A549 (cell line): ENCODE measurements at regions not wholly inside any gene's neighbourhood (a gene's known extent, or its start where the extent isn't known, plus 50 kb on each side); places are given as distances from the start of the nearest gene placed in this dataset.

Experiments
- ATAC-seq, 2 experiments: fragments of 200-7000 bp in 1 of 2; fragments of >200 bp in 1 of 2; cut with Nextera tagmentation in 1 of 2; cut with Tn5 transposase in 1 of 2; 3 replicates each; pipeline versions ENCODE4 v1.8.0 to v1.9.1; 2018 to 2020; ENCODE audit warnings: mild to moderate bottlenecking in 1 of 2, moderate library complexity in 1 of 2
- CTCF ChIA-PET: fragments of 300-600 bp; sonication (Branson Sonifier 250); formaldehyde crosslinking; extraction: SDS; loops from one replicate; lab custom pipeline; 2021; ENCODE audit warnings: antibody characterized with exemption, inconsistent platforms; lab: Yijun Ruan, JAX
- POLR2A ChIA-PET: fragments of 350-600 bp; formaldehyde crosslinking; extraction: SDS; loops from one replicate; lab custom pipeline; 2021; ENCODE audit warnings: antibody characterized with exemption, inconsistent platforms; lab: Yijun Ruan, JAX
- DNase-seq, 2 experiments: peaks; one replicate each; pipeline versions ENCODE4 v3.0.0 to v3.0.0-alpha.2; 2011 to 2016; ENCODE audit warnings: low read depth in 1 of 2, low spot score in 1 of 2
- FAIRE-seq: peaks from 2 replicates; lab custom pipeline; 2011; peaks lifted over from hg19 to GRCh38; lab: Jason Lieb, UNC
- H3K27ac ChIP-seq, 2 experiments: fragments of >200 bp; sonication (Bioruptor Twin); formaldehyde crosslinking; 3 replicates each; pipeline ENCODE4 v1.5.1; 2016 to 2017
- H3K4me1 ChIP-seq: fragments of >200 bp; sonication (Bioruptor Twin); formaldehyde crosslinking; 3 replicates; pipeline ENCODE4 v1.6.1; 2016
- H3K4me2 ChIP-seq: fragments of >200 bp; sonication (Bioruptor Twin); formaldehyde crosslinking; 3 replicates; pipeline ENCODE4 v1.6.1; 2016
- H3K4me3 ChIP-seq: fragments of >200 bp; sonication (Bioruptor Twin); formaldehyde crosslinking; 3 replicates; pipeline ENCODE4 v1.5.1; 2016
- H3K9me3 ChIP-seq: fragments of >200 bp; sonication (Bioruptor Twin); formaldehyde crosslinking; 3 replicates; pipeline ENCODE4 v1.6.1; 2016
- CBX2 ChIP-seq: fragments of 200-600 bp; sonication (generic); IDR thresholded peaks from 2 replicates; pipeline ENCODE4 v1.6.1; 2016; ENCODE audit warnings: low read depth, mild to moderate bottlenecking, borderline replicate concordance
- EHMT2 ChIP-seq: fragments of 200-600 bp; sonication (generic); IDR thresholded peaks from 2 replicates; pipeline ENCODE4 v1.6.1; 2016; ENCODE audit warnings: antibody characterized with exemption, low read depth, mild to moderate bottlenecking, moderate library complexity
- MAFK ChIP-seq: fragments of 450-650 bp; IDR thresholded peaks from 2 replicates; pipeline ENCODE4 v1.6.1; 2014; ENCODE audit not compliant: partially characterized antibody
- MAZ ChIP-seq: fragments of 150-350 bp; IDR thresholded peaks from 2 replicates; pipeline ENCODE4 v1.6.1; 2014; ENCODE audit warnings: antibody characterized with exemption, low read depth, low read length, borderline replicate concordance
- MYC ChIP-seq: IDR thresholded peaks from 2 replicates; pipeline ENCODE4 v1.6.1; 2012; ENCODE audit warnings: mild to moderate bottlenecking, inconsistent platforms, low read length, improper control_type of control experiment, borderline replicate concordance
- NPAS2 ChIP-seq: fragments of 250-450 bp; sonication (Bioruptor Pico); IDR thresholded peaks from 2 replicates; pipeline ENCODE4 v1.8.0; 2022; ENCODE audit warnings: mild to moderate bottlenecking, moderate library complexity, borderline replicate concordance
- NR3C1 ChIP-seq: fragments of >200 bp; sonication (Bioruptor Twin); formaldehyde crosslinking; IDR thresholded peaks from 3 replicates; pipeline ENCODE4 v1.6.1; 2017
- POLR2A ChIP-seq: IDR thresholded peaks from 2 replicates; pipeline ENCODE4 v1.6.1; 2012; ENCODE audit warnings: mild to moderate bottlenecking, low read length
- POLR2AphosphoS2 ChIP-seq: conservative IDR thresholded peaks from 2 replicates; pipeline ENCODE4 v1.6.1; 2012; ENCODE audit warnings: low read length, improper control_type of control experiment, inconsistent platforms
- REST ChIP-seq: fragments of 200-600 bp; sonication (generic); IDR thresholded peaks from 2 replicates; pipeline ENCODE4 v1.6.1; 2016; ENCODE audit warnings: antibody characterized with exemption, mild to moderate bottlenecking, moderate library complexity
- RFX5 ChIP-seq: fragments of 450-650 bp; IDR thresholded peaks from 2 replicates; pipeline ENCODE4 v1.7.1; 2014; ENCODE audit warnings: antibody characterized with exemption, mild to moderate bottlenecking, moderate library complexity
- ZFP36 ChIP-seq: fragments of 450-650 bp; IDR thresholded peaks from 2 replicates; pipeline ENCODE4 v1.6.1; 2014; ENCODE audit warnings: borderline replicate concordance; ENCODE audit not compliant: partially characterized antibody
- ZSCAN20 ChIP-seq: fragments of 250-450 bp; sonication (Bioruptor Pico); IDR thresholded peaks from 2 replicates; pipeline ENCODE4 v1.8.0; 2022; ENCODE audit warnings: mild to moderate bottlenecking, moderate library complexity
- WGBS: methylation state at CpG from one replicate; pipeline ENCODE4 v1.1.6; 2017; ENCODE audit errors: missing lambda C conversion rate; 5-methylcytosine and 5-hydroxymethylcytosine counted together
- TF ChIP-seq, protein P1 (sequence below): fragments of 450-650 bp; IDR thresholded peaks from 2 replicates; pipeline ENCODE4 v1.6.1; 2014; ENCODE audit warnings: antibody characterized with exemption
- TF ChIP-seq, protein P2 (sequence below): fragments of >200 bp; sonication (Bioruptor Twin); formaldehyde crosslinking; IDR thresholded peaks from 3 replicates; pipeline ENCODE4 v1.6.1; 2016
- TF ChIP-seq, protein P3 (sequence below): IDR thresholded peaks from 2 replicates; pipeline ENCODE4 v1.6.1; 2012

DNA sequence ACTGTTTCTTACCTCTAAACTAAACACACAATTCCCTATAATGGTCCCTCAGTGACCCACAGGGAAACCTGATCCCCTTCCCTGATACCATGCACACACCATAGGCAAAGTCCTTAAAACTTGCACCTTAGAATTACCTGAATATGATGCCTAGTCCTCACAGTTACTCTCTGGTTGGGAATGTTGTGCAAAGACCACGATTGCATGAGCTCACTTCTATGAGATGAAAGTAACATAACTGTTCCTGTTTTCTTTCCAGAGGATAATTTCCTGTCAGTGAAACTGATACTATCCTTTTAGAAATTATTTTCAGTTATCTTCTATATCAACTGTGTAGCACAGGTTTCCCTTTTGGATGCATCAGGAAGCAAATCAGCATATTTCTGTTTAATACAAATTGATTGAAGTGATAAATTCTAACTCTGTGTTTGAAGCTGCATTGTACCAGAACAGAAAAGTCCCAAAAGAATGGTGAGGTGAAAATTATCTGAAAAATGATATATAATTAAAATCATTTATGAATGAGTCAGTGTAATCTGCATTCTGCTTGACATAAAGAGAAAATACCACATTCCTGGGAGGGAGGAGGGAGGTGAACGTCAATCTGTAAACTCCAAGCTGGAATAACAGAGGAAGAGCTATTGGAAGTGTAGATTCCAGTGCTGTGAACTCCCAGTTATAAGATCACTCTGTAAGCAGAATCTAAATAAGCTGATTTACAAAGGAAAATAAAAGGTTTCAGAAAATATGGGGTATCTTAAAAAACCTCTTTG, 51.2 kb upstream of the TNFAIP8 start:
- DNase-seq, result no peak

More for the DNA sequence above, 51.2 kb upstream of the TNFAIP8 start:
- H3K4me1 ChIP-seq, result peaks cover 86% of the 10 kb centered on the region
- WGBS, result 11% methylated on average over 2 of the region's 2 CpGs
- ChIA-PET POLR2A (interaction anchor here (1.0 to 3.4 kb wide), 3 partner anchors 31 to 234 kb away, joined by 3 to 14 read pairs (median 9); partner anchors contain the start of gene DMXL1), CTCF (interaction anchor here (0.5 to 4.4 kb wide), 8 partner anchors 9 to 317 kb away, joined by 3 to 22 read pairs (median 4); partner anchors contain the start of gene DTWD2)
- H3K27ac ChIP-seq, result peak overlapping the region; percentile 82 to 89
- no peaks in the 10 kb centered on the region for H3K9me3 ChIP-seq
- no peak overlapping the region for H3K4me3 ChIP-seq
- no peak for FAIRE-seq
- ATAC-seq, result no peak
- no peak for TF ChIP-seq POLR2AphosphoS2
- no peak for TF ChIP-seq REST
- no peak for TF ChIP-seq ZFP36
- no peak for TF ChIP-seq EHMT2
- no peak for TF ChIP-seq NR3C1
- TF ChIP-seq CBX2, result no peak
- TF ChIP-seq MAFK, result no peak
- TF ChIP-seq POLR2A, result no peak
- TF ChIP-seq NPAS2 (CRISPR knock-in tag), result no peak
- no peak for TF ChIP-seq MAZ
- TF ChIP-seq ZSCAN20, result no peak
- TF ChIP-seq, protein P1, sequence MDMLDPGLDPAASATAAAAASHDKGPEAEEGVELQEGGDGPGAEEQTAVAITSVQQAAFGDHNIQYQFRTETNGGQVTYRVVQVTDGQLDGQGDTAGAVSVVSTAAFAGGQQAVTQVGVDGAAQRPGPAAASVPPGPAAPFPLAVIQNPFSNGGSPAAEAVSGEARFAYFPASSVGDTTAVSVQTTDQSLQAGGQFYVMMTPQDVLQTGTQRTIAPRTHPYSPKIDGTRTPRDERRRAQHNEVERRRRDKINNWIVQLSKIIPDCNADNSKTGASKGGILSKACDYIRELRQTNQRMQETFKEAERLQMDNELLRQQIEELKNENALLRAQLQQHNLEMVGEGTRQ, result no peak
- no peak for TF ChIP-seq MYC
- TF ChIP-seq, protein P2, sequence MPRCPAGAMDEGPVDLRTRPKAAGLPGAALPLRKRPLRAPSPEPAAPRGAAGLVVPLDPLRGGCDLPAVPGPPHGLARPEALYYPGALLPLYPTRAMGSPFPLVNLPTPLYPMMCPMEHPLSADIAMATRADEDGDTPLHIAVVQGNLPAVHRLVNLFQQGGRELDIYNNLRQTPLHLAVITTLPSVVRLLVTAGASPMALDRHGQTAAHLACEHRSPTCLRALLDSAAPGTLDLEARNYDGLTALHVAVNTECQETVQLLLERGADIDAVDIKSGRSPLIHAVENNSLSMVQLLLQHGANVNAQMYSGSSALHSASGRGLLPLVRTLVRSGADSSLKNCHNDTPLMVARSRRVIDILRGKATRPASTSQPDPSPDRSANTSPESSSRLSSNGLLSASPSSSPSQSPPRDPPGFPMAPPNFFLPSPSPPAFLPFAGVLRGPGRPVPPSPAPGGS, result no peak
- TF ChIP-seq RFX5, result no peak
- TF ChIP-seq, protein P3, sequence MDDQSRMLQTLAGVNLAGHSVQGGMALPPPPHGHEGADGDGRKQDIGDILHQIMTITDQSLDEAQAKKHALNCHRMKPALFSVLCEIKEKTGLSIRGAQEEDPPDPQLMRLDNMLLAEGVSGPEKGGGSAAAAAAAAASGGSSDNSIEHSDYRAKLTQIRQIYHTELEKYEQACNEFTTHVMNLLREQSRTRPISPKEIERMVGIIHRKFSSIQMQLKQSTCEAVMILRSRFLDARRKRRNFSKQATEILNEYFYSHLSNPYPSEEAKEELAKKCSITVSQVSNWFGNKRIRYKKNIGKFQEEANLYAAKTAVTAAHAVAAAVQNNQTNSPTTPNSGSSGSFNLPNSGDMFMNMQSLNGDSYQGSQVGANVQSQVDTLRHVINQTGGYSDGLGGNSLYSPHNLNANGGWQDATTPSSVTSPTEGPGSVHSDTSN, result no peak
- H3K4me2 ChIP-seq, result peak overlapping the region; percentile 82
